HG03432 (cell line): ENCODE measurements at regions not wholly inside any gene's neighbourhood (a gene's known extent, or its start where the extent isn't known, plus 50 kb on each side); places are given as distances from the start of the nearest gene placed in this dataset.
"Not testable (repeated sequence)": the region's sequence is repeated elsewhere in the genome, so short reads cannot be mapped to it uniquely, and the experiment has no call there.

ENCODE experiments used
- ATAC-seq: cut with Tn5 transposase; IDR thresholded peaks from one replicate; pipeline ENCODE4 v1.9.1; 2021; ENCODE audit warnings: mild to moderate bottlenecking, moderate library complexity; ENCODE audit not compliant: unreplicated experiment

- ATAC-seq, result no peak
Observed at GRCh38 chr17:71846561-71847110, 274.2 kb upstream of the SOX9 start.

- ATAC-seq, result peak; percentile 82
Observed at GRCh38 chr17:71849783-71850768, 270.7 kb upstream of the SOX9 start.

GRCh38 chr17:71850812-71851211 is 270.0 kb upstream of the SOX9 start:
- ATAC-seq, result peak; percentile 65

GRCh38 chr17:71855010-71855409 is 265.8 kb upstream of the SOX9 start:
- ATAC-seq, result no peak

GRCh38 chr17:71864755-71865154 is 256.1 kb upstream of the SOX9 start:
- ATAC-seq, result no peak

- no peak for ATAC-seq
Observed at GRCh38 chr17:71866095-71866494, 254.7 kb upstream of the SOX9 start.

- no peak for ATAC-seq
Observed at GRCh38 chr17:71869293-71869692, 251.5 kb upstream of the SOX9 start.

- ATAC-seq, result no peak
Observed at GRCh38 chr17:71869841-71870545, 250.8 kb upstream of the SOX9 start.

- ATAC-seq, result no peak
Observed at GRCh38 chr17:71870546-71870862, 250.3 kb upstream of the SOX9 start.

GRCh38 chr17:71872843-71873485 is 247.9 kb upstream of the SOX9 start:
- no peak for ATAC-seq

- not testable (repeated sequence) for ATAC-seq
Observed at GRCh38 chr17:71874773-71875172, 246.0 kb upstream of the SOX9 start.

GRCh38 chr17:71878271-71878670 is 242.5 kb upstream of the SOX9 start:
- no peak for ATAC-seq

- ATAC-seq, result no peak
Observed at GRCh38 chr17:71878998-71879397, 241.8 kb upstream of the SOX9 start.

- no peak for ATAC-seq
Observed at GRCh38 chr17:71881041-71881440, 239.8 kb upstream of the SOX9 start.

GRCh38 chr17:71881581-71881980 is 239.2 kb upstream of the SOX9 start:
- ATAC-seq, result no peak

GRCh38 chr17:71883258-71883657 is 237.6 kb upstream of the SOX9 start:
- ATAC-seq, result no peak

- ATAC-seq, result no peak
Observed at GRCh38 chr17:71883845-71884244, 237.0 kb upstream of the SOX9 start.

- ATAC-seq, result no peak
Observed at GRCh38 chr17:71885662-71886061, 235.2 kb upstream of the SOX9 start.

GRCh38 chr17:71899317-71899716 is 221.5 kb upstream of the SOX9 start:
- ATAC-seq, result no peak

- no peak for ATAC-seq
Observed at GRCh38 chr17:71900621-71901229, 220.1 kb upstream of the SOX9 start.
